H4 (cell line): ENCODE measurements at regions not wholly inside any gene's neighbourhood (a gene's known extent, or its start where the extent isn't known, plus 50 kb on each side); places are given as distances from the start of the nearest gene placed in this dataset.

Source experiments
- DNase-seq: peaks from one replicate; pipeline ENCODE4 v3.0.0-alpha.2; 2015; ENCODE audit warnings: low spot score

DNA sequence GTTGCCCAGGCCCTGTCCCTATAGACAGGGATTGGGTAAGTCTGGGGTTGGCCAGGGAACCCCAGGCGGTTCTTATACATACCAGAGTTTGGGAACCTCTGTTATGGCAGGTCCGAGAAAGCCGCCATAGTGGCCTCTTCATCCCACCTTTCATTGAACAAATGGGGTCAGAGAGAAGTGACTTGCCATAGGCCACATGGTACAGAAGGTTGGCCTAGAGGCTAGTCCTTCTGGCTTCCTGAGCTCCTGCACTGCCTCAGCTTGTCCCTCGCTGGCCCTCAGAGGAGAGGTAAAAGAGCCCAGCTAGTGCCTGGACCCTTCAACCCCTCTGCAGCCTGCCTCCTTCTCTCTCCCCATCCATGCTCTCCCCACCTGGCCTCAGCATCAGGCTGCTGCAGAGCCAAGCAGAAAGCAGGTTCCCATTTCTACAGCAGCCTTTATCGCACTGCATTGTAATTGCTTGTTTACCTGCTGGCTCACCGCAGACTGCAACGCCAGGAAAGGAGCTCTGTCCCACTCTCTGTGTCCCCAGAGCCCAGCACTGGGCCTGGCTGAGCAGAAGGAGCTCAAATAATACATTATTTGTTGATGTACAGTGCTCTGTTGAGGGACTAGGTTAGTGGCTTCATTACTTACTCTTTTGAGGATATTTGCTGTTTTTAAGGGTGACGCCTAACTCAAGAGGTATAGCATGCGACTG lies 103.6 kb downstream of the TRIM29 start:
- DNase-seq: no peak

DNA sequence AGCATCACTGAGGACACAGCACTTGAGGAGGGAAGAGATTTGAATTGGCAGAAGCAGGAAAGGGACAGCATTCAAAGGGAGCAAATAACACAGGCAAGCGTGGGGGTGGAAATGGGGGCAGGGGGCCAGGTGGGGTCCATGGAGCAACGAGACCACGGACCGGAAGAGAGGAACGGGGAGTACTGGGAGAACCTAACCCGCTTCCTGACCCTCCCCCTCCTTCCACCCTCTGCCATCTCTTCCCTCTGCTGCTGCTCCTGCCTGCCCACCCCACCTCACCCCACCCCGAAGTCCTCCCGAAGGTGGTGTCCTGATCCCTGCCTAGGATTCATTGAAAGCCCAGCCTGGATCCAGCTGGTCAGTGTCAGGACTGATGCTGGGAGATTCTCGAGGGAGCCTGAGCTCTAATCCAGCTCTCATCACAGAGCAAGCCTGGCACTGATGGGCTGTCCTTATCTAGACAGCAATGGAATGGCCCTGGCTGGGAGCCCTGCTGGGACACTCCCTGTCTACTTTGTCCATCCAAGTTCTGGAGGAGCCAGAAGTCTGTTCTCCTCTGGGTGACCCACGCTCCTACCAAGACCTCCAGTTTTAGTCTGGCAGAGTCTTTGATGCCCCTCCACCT lies 105.0 kb downstream of the TRIM29 start:
- DNase-seq: no peak

DNA sequence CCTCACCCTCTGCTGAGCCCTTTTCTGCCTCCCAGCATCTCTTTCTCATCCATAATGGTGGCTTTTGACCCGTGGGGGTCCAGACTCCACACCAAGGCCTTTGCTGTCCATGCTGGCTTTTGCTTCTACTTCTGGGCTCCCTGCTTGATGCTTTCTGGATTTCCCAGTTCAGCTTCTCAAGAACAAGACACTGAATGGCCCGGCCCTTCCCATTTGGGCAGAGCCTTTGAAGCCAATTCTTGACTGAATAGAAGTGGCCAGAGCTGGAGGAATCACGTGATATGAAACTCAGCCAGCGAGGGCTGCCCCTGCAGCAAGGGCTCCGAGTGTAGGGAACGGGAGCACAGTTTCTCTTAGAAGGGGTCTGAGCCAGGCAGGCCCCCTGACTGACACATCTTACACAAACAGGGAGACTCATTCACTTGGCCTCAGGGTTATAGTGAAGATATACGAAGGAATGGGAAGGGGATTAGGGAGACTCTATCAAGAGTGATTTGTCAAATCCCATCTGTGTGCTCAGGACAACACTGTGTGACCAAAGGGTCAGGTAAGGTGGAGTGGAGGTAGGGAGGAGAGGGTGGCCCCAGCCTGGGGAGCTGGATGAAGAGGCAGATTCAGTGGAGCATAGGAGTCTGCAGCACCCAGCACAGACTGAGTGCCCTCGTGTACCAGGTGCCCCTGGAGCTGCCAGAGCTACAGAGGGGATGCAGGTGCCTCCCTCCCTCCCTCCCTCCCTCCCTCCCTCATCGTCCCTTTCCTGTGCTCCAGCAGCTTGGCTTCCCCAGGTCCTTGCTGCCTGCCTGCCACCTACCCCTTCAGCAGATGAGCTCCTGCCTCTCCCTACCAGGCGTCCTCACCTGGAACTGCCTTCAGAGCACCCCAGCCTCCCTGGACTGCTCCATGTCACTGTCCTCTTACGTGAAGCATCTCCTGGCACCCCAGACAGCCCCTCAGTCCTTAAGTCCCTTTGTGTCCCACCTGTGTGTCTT lies 106.0 kb downstream of the TRIM29 start:
- DNase-seq: no peak

DNA sequence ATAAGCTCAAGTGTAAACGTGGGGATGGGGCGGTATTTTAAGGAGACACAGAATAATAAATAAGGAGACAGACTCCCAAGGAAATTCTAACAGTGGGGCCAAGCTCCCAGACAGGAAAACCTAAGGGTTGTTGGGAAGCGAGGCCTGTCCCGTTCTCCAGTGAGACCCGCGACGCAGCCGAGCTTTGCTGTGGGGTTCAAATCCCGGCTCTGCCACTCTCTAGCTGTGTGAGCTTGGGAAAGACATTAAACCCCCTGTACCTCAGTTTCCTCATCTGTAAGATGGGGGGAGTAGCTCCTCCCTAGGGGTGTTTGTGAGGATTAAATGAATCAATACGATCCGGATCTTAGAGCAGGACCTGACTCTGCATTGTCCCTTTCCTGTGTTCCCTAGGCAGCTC lies 106.8 kb downstream of the TRIM29 start:
- no peak for DNase-seq

DNA sequence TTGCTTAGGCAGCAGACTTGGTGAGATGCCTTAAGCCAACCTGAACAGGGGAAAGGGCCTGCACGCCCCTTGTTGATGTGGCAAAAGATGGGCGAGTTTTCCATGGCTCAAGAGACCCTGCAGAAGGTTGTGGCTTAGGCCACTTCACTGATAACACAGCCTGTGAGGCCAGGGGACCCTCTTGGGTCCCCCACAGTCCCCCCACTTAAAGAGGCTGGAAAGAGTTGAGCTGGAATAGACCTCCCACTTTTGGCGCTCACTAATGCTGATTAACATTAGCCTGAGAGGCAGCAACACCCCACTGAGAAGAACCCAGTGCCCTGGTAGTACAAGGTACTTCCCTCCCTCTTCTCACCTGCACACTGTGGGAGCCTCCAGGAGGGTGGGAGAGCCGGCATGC lies 107.5 kb downstream of the TRIM29 start:
- no peak for DNase-seq

DNA sequence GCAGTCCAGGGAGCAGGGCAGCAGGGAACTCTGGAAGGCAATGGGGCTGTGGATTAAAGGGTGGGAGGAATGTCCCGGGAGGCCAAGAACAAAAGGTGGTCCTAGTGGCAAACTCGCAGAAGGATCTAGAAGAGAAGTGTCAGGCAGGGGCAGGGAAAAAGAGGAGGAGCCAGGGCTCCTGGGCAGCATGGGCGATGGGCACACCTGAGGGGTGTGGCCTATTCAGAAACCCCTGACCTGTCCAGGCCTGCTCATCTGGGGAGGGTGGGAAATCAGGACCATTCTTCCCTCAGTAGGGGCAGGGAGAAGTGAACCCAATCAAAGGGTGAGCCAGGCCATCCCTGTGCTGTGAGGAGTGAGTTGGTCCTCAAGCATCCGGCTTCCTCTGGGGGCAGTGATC lies 108.6 kb downstream of the TRIM29 start:
- no peak for DNase-seq

DNA sequence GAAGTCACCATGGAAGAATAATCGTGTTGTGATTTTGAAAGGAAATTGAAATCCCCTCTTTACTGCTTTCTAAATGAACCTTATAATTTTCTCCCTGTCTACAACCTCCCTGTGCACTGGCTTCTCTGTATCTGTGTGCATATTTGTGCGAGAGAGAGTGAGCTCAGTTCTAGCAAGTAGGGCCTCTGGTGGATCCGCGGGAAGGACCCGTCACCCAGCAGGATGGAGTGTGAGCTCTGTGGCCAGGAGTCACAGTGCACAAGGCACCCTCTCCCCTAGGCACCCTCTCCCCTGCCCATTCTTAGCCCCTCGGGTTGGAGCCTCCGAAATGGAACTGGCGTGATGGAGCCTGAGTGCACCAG lies 109.0 kb downstream of the TRIM29 start:
- DNase-seq: no peak

DNA sequence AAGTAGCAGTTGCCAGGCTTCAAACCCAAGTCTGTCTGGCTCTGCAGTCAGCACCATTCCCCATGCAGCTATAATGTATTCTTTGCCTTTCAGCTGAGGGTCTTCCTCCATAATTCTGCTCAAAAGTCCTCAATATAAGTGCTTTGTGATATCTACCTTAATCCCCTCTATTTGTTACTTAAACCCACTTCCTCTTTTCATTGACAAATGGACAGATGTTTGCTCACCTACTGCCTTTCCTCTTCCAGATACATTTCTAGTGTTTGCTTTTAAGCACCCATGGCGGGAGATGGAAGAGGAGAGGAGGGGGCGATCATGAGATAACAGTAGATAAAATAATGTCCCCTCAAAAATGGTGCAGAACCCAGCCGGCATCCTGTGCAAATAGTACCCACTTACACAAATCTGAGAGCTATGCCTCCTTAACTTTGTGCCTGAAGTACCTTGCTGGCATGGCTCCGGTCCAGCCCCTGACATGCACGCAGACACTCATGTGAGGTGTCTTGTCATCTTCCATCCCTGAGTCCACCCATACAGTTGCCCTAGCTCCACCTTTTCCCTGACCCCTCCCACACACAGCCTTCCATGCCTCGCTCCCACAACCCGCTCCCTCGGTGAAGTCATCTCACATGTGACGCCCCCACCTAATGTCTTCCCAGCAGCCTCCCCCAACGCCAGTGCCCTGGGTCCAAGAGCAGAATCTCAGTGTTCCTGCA lies 109.6 kb downstream of the TRIM29 start:
- no peak for DNase-seq

DNA sequence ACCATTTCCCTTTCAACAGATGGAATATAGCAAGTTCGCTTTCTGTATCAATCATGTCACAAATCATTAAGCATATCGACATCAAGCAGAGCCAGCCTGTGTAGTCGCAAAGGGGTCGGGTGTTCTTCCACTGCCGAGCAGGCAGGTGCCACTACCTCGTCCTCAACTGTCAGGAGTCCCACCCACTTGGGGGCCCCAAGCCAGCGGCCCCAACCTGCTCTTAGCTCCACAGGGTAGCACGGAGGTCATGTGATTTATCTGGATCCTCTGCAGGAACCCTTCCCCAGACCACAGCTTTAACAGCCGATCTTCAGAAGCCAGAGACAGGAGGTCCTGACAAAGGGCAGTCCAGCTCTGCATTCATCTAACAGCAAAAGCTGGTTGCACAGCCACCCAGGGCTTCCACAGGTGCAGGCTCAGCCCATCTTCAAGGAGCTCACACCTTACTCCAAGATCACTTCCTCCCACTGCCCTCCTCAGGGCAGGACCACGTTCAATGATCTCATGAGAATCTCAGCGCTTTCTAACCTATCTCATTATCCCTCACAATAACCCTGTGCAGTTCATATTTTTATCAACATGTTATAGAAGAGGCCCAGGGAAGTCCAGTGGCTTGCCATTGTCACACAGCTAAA lies 110.2 kb downstream of the TRIM29 start:
- no peak for DNase-seq

DNA sequence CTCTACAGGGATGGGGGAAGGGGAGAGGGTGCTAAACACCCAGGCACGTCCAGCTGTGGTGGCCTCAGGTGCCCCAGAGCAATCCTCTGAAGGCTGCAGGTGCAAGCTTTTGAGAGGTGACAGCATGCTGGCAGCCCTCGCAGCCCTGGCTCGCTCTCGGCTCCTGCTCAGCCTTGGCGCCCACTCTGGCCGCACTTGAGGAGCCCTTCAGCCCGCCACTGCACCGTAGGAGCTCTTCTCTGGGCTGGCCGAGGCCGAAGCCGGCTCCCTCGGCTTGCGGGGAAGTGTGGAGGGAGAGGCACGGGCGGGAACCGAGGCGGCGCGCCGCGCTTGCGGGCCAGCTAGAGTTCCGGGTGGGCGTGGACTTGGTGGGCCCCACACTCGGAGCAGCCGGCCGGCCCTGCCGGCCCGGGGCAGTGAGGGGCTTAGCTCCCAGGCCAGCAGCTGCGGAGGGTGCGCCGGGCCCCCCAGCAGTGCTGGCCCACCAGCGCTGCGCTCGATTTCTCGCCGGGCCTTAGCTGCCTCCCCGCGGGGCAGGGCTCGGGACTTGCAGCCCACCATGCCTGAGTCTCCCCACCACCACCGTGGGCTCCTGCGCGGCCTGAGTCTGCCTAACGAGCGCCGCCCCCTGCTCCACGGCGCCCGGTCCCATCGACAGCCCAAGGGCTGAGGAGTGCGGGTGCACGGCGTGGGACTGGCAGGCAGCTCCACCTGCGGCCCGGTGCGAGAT lies 112.1 kb downstream of the TRIM29 start:
- DNase-seq: no peak

DNA sequence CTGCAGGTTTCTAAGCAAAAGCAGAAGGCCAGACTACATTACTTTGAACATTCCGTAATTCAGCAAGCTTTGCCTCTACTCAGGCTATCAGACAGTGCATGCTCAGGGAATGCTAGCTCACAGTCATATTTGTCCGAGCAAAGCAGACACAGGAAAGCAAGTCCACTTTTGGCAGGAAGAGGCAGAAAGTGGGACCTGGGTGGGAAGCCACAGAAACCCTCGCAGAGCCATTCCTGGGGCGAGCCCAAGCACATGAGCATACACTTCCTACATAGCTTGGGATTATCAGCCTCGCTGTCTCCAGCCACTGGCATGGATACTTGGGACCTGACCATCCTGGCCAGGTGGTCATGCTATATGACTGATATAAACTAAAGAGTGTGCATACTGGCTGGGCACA lies 113.3 kb downstream of the TRIM29 start:
- no peak for DNase-seq

DNA sequence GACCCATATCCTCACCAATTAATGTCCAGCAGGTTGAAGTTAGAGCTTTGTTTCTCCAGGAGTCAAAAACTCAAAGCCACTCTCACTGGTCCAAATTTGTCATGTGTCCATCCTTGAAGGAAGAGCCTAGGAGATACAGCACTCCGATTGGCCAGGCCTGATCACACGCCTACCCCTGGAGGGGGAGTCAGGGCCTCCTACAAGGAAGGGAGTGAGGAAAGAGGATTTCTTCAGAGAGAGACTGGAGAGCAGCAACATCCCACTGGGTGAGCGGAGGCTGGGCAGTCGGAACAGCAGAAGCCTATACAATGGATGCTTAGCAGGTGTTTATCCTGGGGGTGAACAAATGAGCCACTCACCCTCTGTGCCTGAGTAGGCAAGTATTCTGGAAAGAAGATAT lies 113.9 kb downstream of the TRIM29 start:
- DNase-seq: no peak

DNA sequence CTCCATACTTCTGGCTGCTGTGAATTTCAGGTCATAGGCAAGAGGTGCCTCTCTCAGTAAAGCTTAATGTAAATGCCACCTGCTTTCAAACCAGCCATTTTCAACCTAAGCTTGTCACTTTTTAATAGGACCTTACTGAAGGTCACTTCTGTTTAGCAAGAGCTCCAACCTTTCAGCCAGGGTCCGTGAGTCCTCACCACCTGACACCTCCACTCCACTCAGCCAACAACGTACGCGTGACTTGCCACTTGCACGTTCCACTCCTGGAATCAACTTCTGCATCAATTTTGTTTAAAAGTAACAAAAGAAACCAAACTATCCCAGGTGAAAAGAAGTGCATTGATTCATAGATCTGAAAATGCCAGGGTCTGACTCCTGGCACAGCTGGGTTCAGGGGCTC lies 114.4 kb downstream of the TRIM29 start:
- no peak for DNase-seq

DNA sequence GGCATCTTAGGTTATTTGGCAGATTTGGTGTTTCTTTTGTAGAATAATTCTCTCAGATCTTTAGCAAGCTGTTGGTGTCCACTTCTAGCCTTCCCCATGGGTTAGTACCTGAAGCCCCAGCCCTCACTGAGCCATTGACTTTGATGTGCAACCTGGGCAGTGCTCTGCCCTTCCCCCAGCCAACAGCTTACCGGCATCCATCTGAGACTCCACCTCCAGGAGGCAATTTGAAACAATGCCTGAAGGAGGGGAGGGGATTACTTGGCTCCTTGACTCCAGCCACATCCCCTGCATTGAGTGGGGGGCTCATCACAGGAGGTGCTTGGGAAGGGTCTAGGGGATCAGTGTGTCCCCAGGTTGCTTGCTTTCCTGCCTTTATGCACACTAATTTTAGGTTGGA lies 114.8 kb downstream of the TRIM29 start:
- no peak for DNase-seq

DNA sequence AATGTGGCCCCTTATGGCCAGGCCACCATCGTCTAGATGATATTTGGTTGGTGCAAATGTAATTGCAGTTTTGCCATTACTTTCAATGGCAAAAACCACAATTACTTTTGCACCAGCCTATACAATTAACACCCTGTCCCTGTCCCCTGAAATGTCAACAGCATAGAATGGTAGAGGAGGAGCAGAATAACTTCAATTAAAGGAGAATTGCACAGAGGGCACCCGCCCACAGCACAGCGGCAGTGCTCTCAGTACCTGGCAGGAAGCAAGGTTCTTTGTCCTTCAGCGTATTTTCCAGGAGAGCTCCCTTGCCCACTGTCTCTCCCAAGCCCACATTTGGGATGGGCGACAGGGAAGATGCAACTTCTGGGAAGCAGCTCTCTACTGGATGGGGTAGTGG lies 115.3 kb downstream of the TRIM29 start:
- no peak for DNase-seq

DNA sequence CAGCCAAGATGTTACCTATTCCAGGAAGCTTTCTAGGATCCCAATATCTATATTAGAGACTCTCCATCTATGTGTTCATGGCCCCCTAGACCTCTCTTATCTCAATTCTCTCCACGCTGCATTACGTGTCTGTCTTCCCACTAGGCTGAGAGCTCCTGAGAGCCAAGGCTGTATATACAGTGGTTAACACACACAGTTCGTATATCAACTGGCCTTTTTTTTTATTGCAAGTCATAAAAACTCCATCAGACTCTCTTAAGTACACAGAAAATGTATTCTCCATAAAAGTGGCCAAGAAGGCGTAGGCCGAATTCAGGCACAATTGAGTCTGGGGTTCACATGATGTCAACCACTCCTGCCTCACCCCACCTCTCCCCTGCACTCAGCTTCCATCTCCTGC lies 115.9 kb downstream of the TRIM29 start:
- no peak for DNase-seq

DNA sequence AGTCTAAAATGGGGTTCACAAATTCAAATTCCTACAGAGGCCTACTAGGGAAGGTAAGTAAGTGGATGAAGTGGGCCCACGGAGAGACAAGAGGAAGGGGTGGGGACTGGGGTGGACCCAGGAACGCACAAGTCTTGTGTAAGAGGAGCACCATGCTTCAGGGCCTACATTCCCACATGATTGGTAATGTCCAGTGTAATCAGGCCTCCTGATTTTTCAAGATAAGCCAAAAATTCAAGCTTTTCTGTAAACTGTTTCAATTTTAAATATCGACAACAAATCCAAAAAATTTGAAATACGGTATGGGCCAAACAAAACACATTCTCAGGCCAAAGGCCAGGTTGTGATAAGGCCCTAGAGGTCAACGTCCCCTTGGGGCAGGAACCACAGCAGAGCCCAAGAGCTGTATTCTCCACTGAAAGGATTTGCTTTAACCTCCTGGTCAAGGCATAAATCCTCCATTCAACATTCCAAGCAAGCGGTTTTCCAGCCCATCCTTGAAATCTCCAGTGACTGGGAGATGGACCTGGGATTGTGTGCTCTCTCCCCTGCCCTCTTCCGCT lies 116.4 kb downstream of the TRIM29 start:
- DNase-seq: no peak

DNA sequence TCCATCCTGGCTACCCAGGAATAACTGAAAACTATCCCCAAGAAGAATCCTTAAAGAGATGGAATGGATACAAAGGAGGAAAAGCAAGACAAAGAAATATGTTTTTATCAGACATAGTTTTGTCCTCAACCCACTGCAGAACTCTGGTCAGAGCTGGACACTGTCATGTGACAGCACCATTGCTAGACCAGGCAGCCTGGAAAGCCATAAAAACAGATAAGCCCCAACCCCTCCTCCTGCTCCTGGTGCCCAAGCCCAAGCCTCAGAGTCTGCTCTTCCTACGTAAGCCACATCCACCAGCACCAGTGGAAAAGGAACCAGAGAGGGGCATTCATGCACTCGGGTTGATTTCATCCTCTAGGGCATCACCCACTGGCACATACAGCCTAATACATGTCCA lies 116.9 kb downstream of the TRIM29 start:
- no peak for DNase-seq

DNA sequence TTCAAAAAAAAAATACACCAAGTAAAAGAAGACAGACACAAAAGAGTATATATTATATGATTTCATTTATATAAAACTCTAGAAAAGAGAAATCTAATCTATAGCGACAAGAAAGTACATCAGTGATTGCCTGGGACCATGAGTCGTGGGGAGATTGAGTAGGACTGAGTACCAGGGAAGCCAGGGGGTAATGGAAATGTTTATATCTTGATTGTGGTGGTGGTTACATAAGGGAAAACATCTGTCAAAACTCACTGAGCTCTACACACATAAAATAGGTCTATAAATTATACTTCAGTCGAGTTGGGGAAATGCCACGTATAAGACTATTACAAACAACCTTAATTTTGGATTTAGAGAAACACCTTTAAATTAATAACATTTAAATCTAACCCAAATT lies 117.4 kb downstream of the TRIM29 start:
- DNase-seq: no peak

DNA sequence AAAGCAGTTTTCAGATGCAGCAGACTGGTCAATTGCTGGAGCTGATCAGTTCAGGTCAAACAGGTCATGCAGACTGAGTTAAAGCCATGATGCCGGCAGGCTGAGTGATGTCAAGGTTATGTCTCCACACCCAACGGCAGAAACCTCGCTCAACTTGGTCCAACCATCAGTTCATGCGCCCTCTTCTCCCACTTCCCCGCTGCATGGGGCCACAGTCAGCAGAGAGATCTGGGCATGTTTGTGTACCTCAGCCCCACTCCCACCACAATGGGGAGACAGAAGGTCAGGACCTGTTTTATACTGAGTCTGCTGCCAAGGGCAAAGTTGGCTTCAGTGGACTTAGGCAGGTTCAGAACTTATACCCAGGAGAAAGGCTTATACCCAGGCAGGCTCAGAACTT lies 118.7 kb downstream of the TRIM29 start:
- no peak for DNase-seq
